ENCODE measurements at regions not wholly inside any gene's neighbourhood (a gene's known extent, or its start where the extent isn't known, plus 50 kb on each side); places are given as distances from the start of the nearest gene placed in this dataset.
"Not testable (repeated sequence)": the region's sequence is repeated elsewhere in the genome, so short reads cannot be mapped to it uniquely, and the experiment has no call there.

DNA sequence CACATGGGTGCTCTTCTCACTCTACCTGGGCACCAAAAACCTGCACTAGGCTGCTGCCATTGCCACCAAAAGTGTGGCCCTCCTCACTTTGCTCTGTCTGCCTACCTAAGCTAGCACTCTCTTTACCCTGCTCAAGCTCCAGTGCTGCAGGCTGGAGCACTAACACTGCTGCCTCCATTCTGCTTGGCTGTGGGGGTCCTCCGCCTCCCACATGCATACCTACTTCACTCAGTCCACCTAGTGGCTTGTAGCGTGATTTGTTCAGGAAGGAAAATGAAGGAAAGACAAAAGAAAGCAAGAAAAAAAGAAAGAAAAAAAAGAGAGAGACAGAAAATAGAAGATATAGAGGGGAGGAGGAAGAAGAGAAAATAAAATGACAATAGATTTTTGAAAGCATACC lies 1339.4 kb upstream of the CHAC2 start:
- Mint-ChIP-seq H3K27ac (peak overlapping the region; percentile 3), H3K4me1 (peaks cover 5% of the 10 kb centered on the region)

DNA sequence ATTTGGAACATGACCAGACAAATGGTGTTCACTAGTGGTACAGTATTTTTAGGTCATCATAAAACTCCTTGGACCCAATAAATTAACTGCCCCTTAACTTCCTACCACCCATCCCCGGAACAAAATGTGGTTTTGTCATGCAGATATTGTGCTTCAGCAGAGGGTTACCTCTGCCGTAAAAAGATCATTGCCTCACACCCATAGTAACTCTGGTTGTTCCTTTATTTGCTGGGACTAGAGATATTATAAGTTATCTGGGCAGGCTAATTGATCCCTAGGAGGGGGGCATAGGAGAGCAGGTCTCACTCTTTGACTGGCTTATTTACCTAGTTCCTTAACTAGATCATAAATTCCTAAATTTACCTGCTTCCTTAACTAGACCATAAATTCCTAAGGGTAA lies 1343.9 kb upstream of the CHAC2 start:
- no peak overlapping the region for H3K4me3 Mint-ChIP-seq
- TF ChIP-seq, protein P1, sequence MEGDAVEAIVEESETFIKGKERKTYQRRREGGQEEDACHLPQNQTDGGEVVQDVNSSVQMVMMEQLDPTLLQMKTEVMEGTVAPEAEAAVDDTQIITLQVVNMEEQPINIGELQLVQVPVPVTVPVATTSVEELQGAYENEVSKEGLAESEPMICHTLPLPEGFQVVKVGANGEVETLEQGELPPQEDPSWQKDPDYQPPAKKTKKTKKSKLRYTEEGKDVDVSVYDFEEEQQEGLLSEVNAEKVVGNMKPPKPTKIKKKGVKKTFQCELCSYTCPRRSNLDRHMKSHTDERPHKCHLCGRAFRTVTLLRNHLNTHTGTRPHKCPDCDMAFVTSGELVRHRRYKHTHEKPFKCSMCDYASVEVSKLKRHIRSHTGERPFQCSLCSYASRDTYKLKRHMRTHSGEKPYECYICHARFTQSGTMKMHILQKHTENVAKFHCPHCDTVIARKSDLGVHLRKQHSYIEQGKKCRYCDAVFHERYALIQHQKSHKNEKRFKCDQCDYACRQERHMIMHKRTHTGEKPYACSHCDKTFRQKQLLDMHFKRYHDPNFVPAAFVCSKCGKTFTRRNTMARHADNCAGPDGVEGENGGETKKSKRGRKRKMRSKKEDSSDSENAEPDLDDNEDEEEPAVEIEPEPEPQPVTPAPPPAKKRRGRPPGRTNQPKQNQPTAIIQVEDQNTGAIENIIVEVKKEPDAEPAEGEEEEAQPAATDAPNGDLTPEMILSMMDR (IDR thresholded peaks at IDR 0.05), result no peak
- peaks cover 5% of the 10 kb centered on the region for H3K4me1 Mint-ChIP-seq
- H3K36me3 Mint-ChIP-seq (ENCODE audit: low read depth), result no peaks in the 10 kb centered on the region
- H3K27me3 Mint-ChIP-seq (ENCODE audit: low read depth, poor library complexity), result no peaks in the 10 kb centered on the region
- no peak overlapping the region for H3K27ac Mint-ChIP-seq
- DNase-seq, result no peak
- H3K9me3 Mint-ChIP-seq, result peaks cover 38% of the 10 kb centered on the region

More for the DNA sequence above, 1339.4 kb upstream of the CHAC2 start:
- Mint-ChIP-seq H3K4me3 (no peak overlapping the region), H3K9me3 (peaks cover 3% of the 10 kb centered on the region), H3K27me3 (ENCODE audit: low read depth, poor library complexity) (no peaks in the 10 kb centered on the region), H3K36me3 (ENCODE audit: low read depth) (no peaks in the 10 kb centered on the region)
- peak; percentile 6 for DNase-seq
- TF ChIP-seq, protein P1 (IDR thresholded peaks at IDR 0.05), result no peak

DNA sequence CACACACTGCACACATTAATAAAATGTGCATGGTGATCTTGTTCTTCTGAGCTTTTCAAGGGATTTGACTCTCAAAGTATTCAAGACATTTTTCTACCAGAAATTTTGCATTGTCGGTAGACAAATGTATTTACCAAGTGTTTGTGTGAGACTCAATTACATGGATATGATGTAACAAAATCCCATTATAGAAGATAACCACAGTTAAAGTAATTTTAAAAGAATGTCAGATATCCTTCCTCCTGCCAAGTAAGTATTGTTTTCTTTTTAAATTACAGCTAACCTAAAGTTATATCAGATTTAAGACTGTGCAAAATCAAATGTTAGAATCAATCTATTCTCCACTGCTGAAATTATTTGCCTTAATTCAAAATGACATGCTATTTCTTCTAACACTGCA lies 1344.5 kb upstream of the CHAC2 start:
- TF ChIP-seq, protein P1 (IDR thresholded peaks at IDR 0.05), result no peak
- H3K36me3 Mint-ChIP-seq (ENCODE audit: low read depth), result no peaks in the 10 kb centered on the region
- peaks cover 42% of the 10 kb centered on the region for H3K9me3 Mint-ChIP-seq
- no peak for DNase-seq
- no peaks in the 10 kb centered on the region for H3K27me3 Mint-ChIP-seq (ENCODE audit: low read depth, poor library complexity)
- no peak overlapping the region for H3K4me3 Mint-ChIP-seq
- no peak overlapping the region for H3K27ac Mint-ChIP-seq
- peaks cover under 1% of the 10 kb centered on the region for H3K4me1 Mint-ChIP-seq

DNA sequence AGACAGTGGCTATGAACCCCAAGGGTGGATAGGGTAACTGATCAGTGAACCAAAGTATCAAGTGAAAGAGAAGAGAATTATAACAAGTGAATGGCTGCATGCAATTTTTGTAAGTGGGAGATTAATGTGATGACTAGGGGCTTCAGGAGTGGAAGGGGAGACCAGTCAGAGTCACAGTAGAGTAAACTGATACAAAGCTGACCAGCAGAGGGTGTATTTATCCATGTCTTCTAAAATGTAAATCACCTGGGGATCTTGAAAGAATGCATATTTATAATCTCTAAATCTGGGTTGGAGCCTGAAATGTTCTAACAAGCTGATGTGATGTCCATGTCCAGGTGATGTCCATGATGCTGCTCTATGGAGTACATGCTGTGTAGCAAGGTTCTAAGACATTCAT lies 1351.3 kb upstream of the CHAC2 start:
- TF ChIP-seq, protein P1 (IDR thresholded peaks at IDR 0.05), result no peak
- H3K9me3 Mint-ChIP-seq, result peaks cover 28% of the 10 kb centered on the region
- H3K27ac Mint-ChIP-seq, result peak overlapping the region; percentile 3
- H3K27me3 Mint-ChIP-seq (ENCODE audit: low read depth, poor library complexity), result no peaks in the 10 kb centered on the region
- H3K4me3 Mint-ChIP-seq, result no peak overlapping the region
- no peak for DNase-seq
- H3K36me3 Mint-ChIP-seq (ENCODE audit: low read depth), result no peaks in the 10 kb centered on the region
- H3K4me1 Mint-ChIP-seq, result peaks cover 5% of the 10 kb centered on the region

DNA sequence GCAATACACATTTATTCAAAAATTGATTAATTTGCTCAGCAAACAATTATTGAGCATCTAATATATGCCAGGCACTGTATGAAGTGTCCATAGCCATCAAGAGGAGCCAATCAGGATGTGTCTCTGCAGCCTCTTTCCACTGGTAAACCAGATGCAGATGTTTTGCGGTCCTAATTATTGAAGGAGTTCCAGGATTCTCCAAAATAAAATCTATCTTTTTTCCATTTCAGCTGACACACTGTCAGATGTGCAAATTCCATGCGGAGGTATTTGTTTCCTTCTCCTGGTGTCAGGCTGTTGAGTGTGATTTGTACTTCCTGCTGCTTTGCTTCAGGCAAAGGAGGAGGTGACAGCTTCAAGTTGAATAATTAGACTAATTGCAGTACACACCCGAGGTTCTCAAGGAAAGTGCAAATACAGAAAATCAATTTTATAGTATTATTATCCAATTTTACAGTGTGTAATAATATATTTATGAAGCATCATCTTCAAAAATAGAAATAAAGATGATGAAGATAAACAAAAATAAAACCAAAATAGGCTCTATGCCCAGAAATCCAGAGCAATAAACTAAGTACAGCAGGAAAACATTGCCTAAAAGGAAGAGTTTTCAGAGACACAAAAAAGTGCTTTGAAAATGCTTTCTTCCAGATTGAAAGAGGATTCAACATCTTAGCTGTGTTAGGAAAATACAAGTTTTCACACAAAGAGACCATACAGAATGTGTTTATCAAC lies 1352.9 kb upstream of the CHAC2 start:
- Mint-ChIP-seq H3K36me3 (ENCODE audit: low read depth) (no peaks in the 10 kb centered on the region), H3K4me1 (peaks cover 5% of the 10 kb centered on the region), H3K4me3 (no peak overlapping the region), H3K9me3 (peaks cover 14% of the 10 kb centered on the region), H3K27ac (no peak overlapping the region), H3K27me3 (ENCODE audit: low read depth, poor library complexity) (no peaks in the 10 kb centered on the region)
- DNase-seq, result no peak
- TF ChIP-seq, protein P1 (IDR thresholded peaks at IDR 0.05), result no peak

DNA sequence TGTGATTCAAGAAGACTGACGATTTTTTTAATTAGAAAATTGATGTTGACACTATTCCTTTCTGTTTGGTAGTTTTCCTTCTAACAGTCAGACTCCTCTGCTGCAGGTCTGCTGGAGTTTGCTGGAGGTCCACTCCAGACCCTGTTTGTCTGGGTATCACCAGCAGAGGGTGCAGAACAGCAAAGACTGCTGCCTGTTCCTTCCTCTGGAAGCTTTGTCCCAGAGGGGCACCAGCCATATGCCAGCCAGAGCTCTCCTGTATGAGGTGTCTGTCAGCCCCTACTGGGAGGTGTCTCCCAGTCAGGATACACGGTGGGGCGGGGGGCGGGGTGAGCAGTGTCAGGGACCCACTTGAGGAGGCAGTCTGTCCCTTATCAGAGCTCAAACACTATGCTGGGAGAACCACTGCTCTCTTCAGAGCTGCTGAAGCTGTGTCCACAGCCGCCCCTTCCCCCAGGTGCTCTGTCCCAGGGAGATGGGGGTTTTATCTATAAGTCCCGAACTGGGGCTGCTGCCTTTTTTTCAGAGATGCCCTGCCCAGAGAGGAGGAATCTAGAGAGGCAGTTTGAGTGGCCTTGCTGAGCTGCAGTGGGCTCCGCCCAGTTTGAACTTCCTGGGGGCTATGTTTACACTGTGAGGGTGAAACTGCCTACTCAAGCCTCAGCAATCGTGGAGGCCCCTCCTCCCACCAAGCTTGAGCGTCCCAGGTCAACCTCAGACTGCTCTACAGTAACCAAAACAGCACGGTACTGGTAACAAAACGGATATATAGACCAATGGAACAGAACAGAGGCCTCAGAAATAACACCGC lies 1358.1 kb upstream of the CHAC2 start:
- H3K36me3 Mint-ChIP-seq (ENCODE audit: low read depth); H3K4me3 Mint-ChIP-seq; DNase-seq; H3K4me1 Mint-ChIP-seq; H3K27me3 Mint-ChIP-seq (ENCODE audit: low read depth, poor library complexity); H3K9me3 Mint-ChIP-seq: not testable (repeated sequence)
- H3K27ac Mint-ChIP-seq, result peak overlapping the region; percentile 78
